Panc1 (cell line): ENCODE measurements at regions not wholly inside any gene's neighbourhood (a gene's known extent, or its start where the extent isn't known, plus 50 kb on each side); places are given as distances from the start of the nearest gene placed in this dataset.

Experiments used
- CTCF ChIP-seq: fragments of 450-650 bp; IDR thresholded peaks from 2 replicates; pipeline ENCODE4 v1.5.1; 2017; ENCODE audit warnings: mild to moderate bottlenecking
- POLR2AphosphoS5 ChIP-seq: IDR thresholded peaks from 2 replicates; pipeline ENCODE4 v1.6.1; 2012; ENCODE audit warnings: mild to moderate bottlenecking, low read depth, low read length, moderate library complexity
- REST ChIP-seq, 2 experiments: IDR thresholded peaks; 2 replicates each; pipeline ENCODE4 v1.6.1; 2011 to 2012; ENCODE audit warnings: low read depth in 2 of 2, control low read depth in 1 of 2, low read length in 1 of 2, mild to moderate bottlenecking in 1 of 2, moderate library complexity in 1 of 2; ENCODE audit not compliant: insufficient read depth in 1 of 2
- TCF7L2 ChIP-seq: IDR thresholded peaks from 2 replicates; pipeline ENCODE4 v1.6.1; 2011; ENCODE audit warnings: mild to moderate bottlenecking, low read depth, low read length, inconsistent platforms

- TF ChIP-seq CTCF (no peak), REST (IDR thresholded peaks at IDR 0.05; ENCODE audit: insufficient read depth in 1 of 2, low read depth in 2 of 2, low read length in 1 of 2) (no peak), POLR2AphosphoS5 (no peak), TCF7L2 (no peak)
These were observed 203.6 kb upstream of the PDZRN3 start for GRCh38 chr3:73828348-73828747.
